ENCODE measurements at regions not wholly inside any gene's neighbourhood (a gene's known extent, or its start where the extent isn't known, plus 50 kb on each side); places are given as distances from the start of the nearest gene placed in this dataset.
A peak's percentile ranks its signal among the peaks of the same experiment; 100 is the strongest.
"Not testable (repeated sequence)": the region's sequence is repeated elsewhere in the genome, so short reads cannot be mapped to it uniquely, and the experiment has no call there.

DNA sequence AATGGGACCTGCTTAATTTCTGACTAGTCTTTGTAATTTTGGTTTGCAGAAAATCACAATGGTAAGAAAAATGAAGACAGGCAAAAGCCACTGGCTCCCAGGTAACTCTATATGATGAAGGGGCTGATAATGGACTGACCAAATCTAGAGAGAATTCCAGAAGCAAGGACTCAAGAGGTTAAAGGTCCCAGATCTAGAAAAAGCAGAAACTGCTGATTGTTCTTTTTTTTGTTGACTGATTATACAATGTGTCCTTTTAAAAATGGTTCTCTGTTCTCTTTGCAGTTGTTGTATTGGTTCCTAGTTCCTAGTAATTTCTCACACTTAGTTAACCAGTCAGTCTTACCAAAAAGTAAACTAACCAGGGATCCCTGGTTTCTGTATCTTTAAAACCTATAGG, 81.4 kb downstream of the PPIAL4C start:
- ATAC-seq: not testable (repeated sequence)

DNA sequence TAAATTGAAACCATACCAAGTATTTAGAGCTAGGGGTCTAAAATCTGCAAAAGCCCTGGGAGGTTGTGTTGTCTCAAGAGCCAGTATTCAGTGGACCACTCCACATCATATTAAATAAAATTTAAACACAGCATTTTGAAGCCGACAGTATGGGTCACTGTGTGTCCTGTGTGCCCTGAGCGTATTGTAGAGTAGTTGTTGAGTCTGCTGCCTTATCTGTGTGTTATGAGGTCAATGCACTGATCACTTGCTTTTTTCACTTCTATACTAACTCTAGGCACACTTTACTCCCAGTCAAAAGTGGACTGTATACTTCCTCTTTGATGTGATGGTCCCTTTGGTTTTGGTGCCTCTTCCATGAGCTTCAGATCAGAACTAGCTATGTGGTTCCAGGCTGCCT, 81.9 kb downstream of the PPIAL4C start:
- ATAC-seq; intact Hi-C loops (cut with DNase I; ENCODE audit: low total_unique reads); H3K27ac ChIP-seq; H3K4me3 ChIP-seq; H3K4me1 ChIP-seq; H3K36me3 ChIP-seq; in situ Hi-C loops (cut with MboI; ENCODE audit: low sequenced_read_pairs in 4 of 4); H3K27me3 ChIP-seq; H3K9me3 ChIP-seq; DNase-seq: not testable (repeated sequence)

More for the DNA sequence above, 81.4 kb downstream of the PPIAL4C start:
- H3K4me3 ChIP-seq; H3K36me3 ChIP-seq; in situ Hi-C loops (cut with MboI; ENCODE audit: low sequenced_read_pairs in 4 of 4); H3K27ac ChIP-seq; intact Hi-C loops (cut with DNase I; ENCODE audit: low total_unique reads); H3K4me1 ChIP-seq; DNase-seq; H3K9me3 ChIP-seq; H3K27me3 ChIP-seq: not testable (repeated sequence)

DNA sequence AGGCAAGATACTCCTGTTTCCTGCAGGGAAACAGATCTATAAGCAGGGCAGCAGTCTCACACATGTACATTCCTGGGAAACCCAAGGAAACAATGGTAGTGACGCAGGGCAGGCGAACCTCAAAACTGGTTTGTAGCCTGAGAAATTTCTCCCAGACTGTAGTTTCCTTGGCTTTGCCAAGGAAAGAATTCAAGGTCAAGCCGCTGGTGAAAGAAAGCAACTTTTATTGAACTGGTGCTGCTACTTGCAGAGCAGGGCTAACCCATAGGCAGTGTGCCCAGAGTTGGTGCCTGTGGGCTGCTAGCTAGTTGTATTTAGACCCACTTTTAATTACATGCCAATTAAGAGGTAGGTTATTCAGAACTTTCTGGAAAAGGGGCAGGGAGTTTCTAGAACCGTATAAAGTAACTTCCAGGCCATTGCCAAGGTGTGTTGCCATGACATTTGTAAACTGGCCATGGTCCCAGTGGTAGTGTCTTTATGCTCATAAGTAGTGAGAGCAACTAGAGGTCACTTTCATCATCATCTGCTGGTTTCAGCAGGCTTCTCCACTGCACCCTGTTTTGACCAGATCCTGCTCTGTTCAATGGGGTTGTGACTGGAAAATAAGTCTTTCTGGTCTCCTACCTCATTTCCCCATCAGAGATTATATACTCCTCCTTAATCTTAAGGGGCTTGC, 89.7 kb downstream of the PPIAL4C start:
- DNase-seq; H3K4me3 ChIP-seq; H3K4me1 ChIP-seq; H3K9me3 ChIP-seq; H3K36me3 ChIP-seq; intact Hi-C loops (cut with DNase I; ENCODE audit: low total_unique reads); H3K27ac ChIP-seq; H3K27me3 ChIP-seq; in situ Hi-C loops (cut with MboI; ENCODE audit: low sequenced_read_pairs in 4 of 4); ATAC-seq: not testable (repeated sequence)

DNA sequence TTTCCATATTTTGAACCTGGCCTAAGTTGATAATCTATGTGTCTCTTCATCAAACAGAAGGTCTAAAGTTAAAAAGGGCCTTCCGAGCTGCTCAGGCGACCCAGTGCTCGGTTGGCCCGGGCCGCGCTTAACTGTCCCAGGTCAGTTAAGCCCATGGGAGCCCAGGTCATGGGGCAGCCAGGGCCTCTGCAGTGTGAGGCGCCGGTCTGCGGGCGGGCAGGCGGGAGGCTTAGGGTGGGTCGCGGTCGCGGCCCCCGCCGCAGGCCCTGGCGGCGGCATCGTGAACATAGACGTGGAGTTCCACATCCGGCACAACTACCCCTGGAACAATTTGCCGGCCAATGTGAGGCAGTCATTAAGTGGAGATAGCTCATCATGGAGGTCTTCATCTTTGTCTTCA, 91.3 kb downstream of the PPIAL4C start:
- in situ Hi-C loops (cut with MboI; ENCODE audit: low sequenced_read_pairs in 4 of 4); H3K4me1 ChIP-seq; ATAC-seq; H3K27ac ChIP-seq; H3K27me3 ChIP-seq; H3K4me3 ChIP-seq; H3K9me3 ChIP-seq; intact Hi-C loops (cut with DNase I; ENCODE audit: low total_unique reads); H3K36me3 ChIP-seq; DNase-seq: not testable (repeated sequence)

DNA sequence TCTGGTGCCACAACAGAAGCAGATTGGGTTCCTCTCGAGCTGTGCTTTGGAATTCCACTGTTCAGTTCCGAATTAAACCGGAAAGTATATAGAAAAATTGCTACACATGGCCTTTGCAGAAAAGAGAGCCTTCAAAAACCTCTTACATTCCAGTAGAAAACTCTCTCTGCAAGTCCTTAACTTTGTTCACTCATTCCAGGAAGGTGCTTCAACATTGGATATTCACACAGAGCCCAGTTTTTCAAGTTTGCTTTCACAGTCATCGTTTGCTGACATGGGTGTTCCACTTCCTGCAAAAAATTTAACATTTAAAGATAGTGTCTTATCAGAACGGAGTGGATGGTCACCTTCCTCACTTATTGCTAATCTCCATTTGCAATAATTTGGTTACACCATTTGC, 93.7 kb downstream of the PPIAL4C start:
- DNase-seq; H3K4me3 ChIP-seq; intact Hi-C loops (cut with DNase I; ENCODE audit: low total_unique reads); H3K27me3 ChIP-seq; H3K9me3 ChIP-seq; H3K4me1 ChIP-seq; H3K27ac ChIP-seq; H3K36me3 ChIP-seq; ATAC-seq; in situ Hi-C loops (cut with MboI; ENCODE audit: low sequenced_read_pairs in 4 of 4): not testable (repeated sequence)

DNA sequence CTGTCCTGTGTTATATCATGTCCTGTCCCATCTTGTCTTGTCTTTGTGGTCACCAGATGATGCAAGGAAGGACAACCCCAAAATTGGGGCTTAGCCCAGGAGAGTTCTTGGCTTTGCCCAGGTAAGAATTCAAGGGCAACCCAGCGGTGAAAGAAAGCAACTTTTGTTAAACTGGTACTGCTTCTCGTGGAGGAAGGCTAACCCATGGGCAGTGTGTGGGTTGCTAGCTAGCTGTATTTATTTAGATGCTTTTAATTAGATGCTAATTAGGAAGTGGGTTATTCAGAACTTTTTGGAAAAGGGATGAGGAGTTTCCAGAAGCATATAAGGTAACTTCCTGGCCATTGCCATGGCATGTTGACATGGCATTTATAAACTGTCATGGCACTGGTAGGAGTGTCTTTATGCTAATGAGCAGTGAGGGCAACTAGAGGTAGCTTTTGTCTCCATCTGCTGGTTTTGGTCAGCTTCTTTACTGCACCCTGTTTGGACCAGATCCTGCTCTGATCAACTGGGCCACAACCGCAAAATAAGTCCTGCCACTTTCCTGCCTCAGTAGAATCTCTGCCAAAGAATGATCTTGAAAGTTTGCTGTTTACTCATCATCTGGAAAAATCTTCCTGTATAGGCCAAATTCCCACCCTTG, 95.8 kb upstream of the FCGR1A start:
- not testable (repeated sequence) for DNase-seq

DNA sequence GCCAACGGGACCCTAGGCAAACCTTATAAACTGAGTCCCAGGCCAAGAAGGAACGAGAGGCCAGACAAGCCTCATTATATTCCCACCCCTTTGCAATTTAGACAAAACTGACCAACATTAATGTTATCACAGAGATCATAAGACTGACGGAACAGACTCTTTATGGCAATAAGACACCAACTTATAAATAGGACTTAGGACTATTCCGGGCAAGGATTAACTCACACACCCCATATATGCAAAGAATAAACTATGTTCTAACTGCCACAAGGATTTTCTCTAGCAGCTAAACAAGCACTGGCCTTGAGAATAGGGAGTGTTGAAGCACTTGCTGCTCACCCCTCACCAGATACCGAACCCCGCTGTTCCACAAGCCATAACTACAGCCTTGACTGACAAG, 91.1 kb upstream of the FCGR1A start:
- H3K36me3 ChIP-seq; H3K4me3 ChIP-seq; H3K9me3 ChIP-seq; H3K27me3 ChIP-seq; H3K4me1 ChIP-seq; intact Hi-C loops (cut with DNase I; ENCODE audit: low total_unique reads); in situ Hi-C loops (cut with MboI; ENCODE audit: low sequenced_read_pairs in 4 of 4); DNase-seq; H3K27ac ChIP-seq: not testable (repeated sequence)
- peak in 1 of 2 donors; percentile 44 for ATAC-seq

More for the DNA sequence above, 95.8 kb upstream of the FCGR1A start:
- H3K36me3 ChIP-seq; in situ Hi-C loops (cut with MboI; ENCODE audit: low sequenced_read_pairs in 4 of 4); H3K4me1 ChIP-seq; H3K27ac ChIP-seq; H3K4me3 ChIP-seq; H3K9me3 ChIP-seq; H3K27me3 ChIP-seq; intact Hi-C loops (cut with DNase I; ENCODE audit: low total_unique reads): not testable (repeated sequence)
- ATAC-seq: peak; percentile 41 to 47

DNA sequence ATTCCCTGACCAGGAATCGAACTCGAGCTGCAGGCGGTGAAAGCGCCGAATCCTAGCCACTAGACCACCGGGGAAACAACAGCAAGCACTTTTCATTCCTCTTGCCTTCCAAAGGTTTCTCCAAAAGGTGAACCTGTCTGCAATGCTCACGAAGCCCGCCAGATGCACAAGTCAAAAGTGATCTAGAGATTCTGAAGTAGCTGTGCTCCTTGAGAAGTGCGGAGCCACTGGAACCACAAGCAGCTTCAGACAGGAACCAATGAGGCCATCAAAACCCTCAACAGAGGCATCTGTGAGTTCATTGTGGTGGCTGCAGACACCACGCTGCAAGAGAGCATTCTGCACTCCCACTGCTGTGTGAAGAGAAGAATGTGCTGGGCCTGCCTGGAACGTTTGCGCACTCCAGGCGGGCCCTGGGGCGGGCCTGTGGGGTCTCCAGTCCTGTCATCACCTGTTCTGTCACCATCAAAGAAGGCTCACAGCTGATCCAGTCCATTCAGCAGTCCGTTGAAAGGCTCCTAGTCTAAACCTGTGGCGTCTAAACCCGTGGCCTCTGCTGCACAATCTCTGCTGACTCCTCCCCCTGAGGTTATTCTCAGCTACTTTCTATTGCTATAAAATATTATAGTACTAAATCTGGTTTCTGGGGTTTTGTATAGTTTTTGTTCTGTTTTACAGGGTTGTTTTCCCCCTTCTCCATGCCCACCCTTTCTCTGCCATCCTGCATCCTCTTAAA, 89.5 kb upstream of the FCGR1A start:
- H3K36me3 ChIP-seq; H3K9me3 ChIP-seq; intact Hi-C loops (cut with DNase I; ENCODE audit: low total_unique reads); in situ Hi-C loops (cut with MboI; ENCODE audit: low sequenced_read_pairs in 4 of 4); H3K27ac ChIP-seq; DNase-seq; H3K4me1 ChIP-seq; H3K4me3 ChIP-seq; ATAC-seq; H3K27me3 ChIP-seq: not testable (repeated sequence)

DNA sequence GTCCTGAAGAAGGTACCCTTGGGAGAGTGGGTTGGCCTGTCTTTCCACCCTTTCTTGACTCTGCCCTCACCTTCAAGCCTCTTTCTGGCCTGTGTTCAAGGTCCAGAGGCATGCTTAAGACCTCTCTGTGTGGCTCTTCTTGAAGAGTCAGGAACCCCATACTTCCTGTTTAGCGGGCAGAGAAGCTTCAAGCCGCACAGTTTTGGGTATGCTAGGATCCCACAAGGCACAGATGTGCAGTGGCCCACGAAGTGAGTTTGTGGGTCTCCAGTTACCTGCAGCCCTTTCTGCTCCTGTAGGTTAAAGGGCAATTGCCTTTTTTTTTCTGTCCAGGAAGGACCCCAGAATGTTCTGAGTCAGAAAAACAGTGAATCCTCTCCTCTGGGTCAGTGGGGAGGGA, 87.4 kb upstream of the FCGR1A start:
- H3K4me3 ChIP-seq; ATAC-seq; in situ Hi-C loops (cut with MboI; ENCODE audit: low sequenced_read_pairs in 4 of 4); H3K36me3 ChIP-seq; intact Hi-C loops (cut with DNase I; ENCODE audit: low total_unique reads); H3K27ac ChIP-seq; H3K27me3 ChIP-seq; H3K9me3 ChIP-seq; DNase-seq; H3K4me1 ChIP-seq: not testable (repeated sequence)

DNA sequence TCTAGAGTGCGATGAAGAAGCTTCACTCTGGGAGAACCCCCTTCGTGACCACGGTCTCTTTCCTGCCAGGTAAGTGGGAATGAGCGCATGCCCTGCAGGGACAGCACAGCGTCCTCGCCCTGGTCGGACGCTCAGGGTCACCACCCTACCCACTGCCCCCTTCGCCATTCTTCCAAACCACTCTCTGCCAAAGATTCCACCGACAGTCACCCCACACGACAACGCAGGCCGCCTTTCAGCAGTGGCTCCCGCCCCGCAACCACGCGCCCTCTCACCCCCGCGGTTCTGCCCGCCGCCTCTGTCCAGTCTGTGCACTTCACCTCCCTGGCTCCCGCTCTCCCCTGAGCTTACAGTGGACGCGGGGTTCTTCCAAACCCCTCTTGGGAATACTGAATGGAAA, 82.3 kb upstream of the FCGR1A start:
- H3K36me3 ChIP-seq; H3K4me1 ChIP-seq; in situ Hi-C loops (cut with MboI; ENCODE audit: low sequenced_read_pairs in 4 of 4); ATAC-seq; DNase-seq; H3K27ac ChIP-seq; H3K4me3 ChIP-seq; intact Hi-C loops (cut with DNase I; ENCODE audit: low total_unique reads); H3K27me3 ChIP-seq; H3K9me3 ChIP-seq: not testable (repeated sequence)

DNA sequence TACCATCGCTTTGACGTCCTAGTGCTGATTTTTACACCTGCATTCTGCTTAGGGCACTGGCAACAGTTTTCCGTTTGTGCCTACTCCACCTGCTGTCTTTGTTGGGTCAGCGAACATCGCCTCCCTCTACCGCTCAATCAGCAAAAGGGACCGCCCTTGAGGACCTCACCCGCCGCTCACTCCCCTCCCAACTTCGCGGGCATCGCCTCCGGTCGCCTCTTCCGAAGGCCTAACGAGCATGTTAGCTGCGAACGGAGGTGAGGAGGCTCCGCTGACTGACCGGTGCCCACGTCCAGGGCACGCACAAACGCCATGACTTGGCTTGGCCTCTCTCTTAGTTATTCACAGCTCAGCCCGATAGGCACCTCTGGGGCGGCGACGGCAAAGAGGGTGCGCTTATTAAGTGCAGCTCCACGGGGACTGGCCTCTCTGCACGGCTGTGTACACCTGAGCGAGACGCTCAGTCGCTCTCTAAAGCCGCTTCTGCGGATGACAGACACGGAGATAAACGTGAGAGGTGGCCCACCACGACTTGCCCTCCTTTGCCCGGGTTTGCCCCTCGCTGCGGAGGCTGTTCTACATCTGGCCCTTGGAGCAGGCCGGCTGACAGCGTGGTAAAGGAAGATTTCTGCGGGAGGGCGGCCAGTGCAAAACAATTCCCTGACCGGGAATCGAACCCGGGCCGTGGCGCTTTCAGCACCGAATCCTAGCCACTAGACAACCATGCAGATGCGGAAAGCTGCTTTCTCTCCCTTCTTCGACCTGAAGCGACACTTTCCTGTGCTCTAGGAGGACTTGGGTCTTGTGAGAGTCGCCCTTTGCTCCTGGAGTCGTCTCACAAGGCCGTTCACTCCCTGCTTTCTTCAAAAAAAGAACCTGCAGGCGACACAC, 81.6 kb upstream of the FCGR1A start:
- H3K4me3 ChIP-seq; H3K27me3 ChIP-seq; H3K9me3 ChIP-seq; in situ Hi-C loops (cut with MboI; ENCODE audit: low sequenced_read_pairs in 4 of 4); DNase-seq; H3K27ac ChIP-seq; ATAC-seq; intact Hi-C loops (cut with DNase I; ENCODE audit: low total_unique reads); H3K36me3 ChIP-seq; H3K4me1 ChIP-seq: not testable (repeated sequence)
